Upper lobe of left lung (tissue), 6 donors: ENCODE measurements at regions not wholly inside any gene's neighbourhood (a gene's known extent, or its start where the extent isn't known, plus 50 kb on each side); places are given as distances from the start of the nearest gene placed in this dataset.

Experiments used
- ATAC-seq, 2 donors: fragments of 200-7000 bp; cut with Tn5 transposase; one replicate each; pipeline ENCODE4 v1.9.1; 2022; ENCODE audit warnings: mild to moderate bottlenecking in 2 of 2, moderate library complexity in 2 of 2; ENCODE audit not compliant: low FRiP score in 2 of 2
- DNase-seq, 2 donors: peaks; one replicate each; pipeline ENCODE4 v3.0.0-alpha.2; 2019 to 2020
- H3K27ac ChIP-seq, 4 donors: fragments of 200-600 bp; sonication (generic); one replicate each; pipeline ENCODE4 v1.5.1; 2016 to 2019
- H3K27me3 ChIP-seq, 4 donors: fragments of 200-600 bp; sonication (generic); one replicate each; pipeline ENCODE4 v1.5.1; 2017 to 2019
- H3K36me3 ChIP-seq, 4 donors: fragments of 200-600 bp; sonication (generic); one replicate each; pipeline ENCODE4 v1.5.1; 2016 to 2019
- H3K4me1 ChIP-seq, 4 donors: fragments of 200-600 bp; sonication (generic); one replicate each; pipeline ENCODE4 v1.5.1; 2018 to 2019
- H3K4me3 ChIP-seq, 4 donors: fragments of 200-600 bp; sonication (generic); one replicate each; pipeline ENCODE4 v1.5.1; 2017 to 2019; ENCODE audit warnings: mild to moderate bottlenecking in 2 of 4, moderate library complexity in 1 of 4
- H3K9me3 ChIP-seq, 4 donors: fragments of 200-600 bp; sonication (generic); one replicate each; pipeline ENCODE4 v1.5.1; 2018 to 2019
- EP300 ChIP-seq, 4 donors: sonication (generic); formaldehyde crosslinking; IDR thresholded peaks; one replicate each; pipeline ENCODE4 v1.5.1; 2017; ENCODE audit warnings: antibody characterized with exemption in 4 of 4, control low read depth in 2 of 4
- POLR2A ChIP-seq, 4 donors: fragments of 450-650 bp; IDR thresholded peaks; one replicate each; pipeline ENCODE4 v1.5.1; 2016 to 2017; ENCODE audit warnings: antibody characterized with exemption in 4 of 4, mild to moderate bottlenecking in 2 of 4
- POLR2AphosphoS5 ChIP-seq, 2 donors: sonication (generic); formaldehyde crosslinking; IDR thresholded peaks; one replicate each; pipeline ENCODE4 v1.5.1; 2017; ENCODE audit warnings: antibody characterized with exemption in 2 of 2
- WGBS, 2 donors: methylation state at CpG; one replicate each; pipeline ENCODE4 v1.1.5; 2017 to 2018; 5-methylcytosine and 5-hydroxymethylcytosine counted together
- TF ChIP-seq, protein P1 (sequence below), 6 experiments: fragments of 450-650 bp in 4 of 6; fragments of 200-600 bp in 2 of 6; sonication (generic) in 2 of 6; IDR thresholded peaks; one replicate each; pipeline ENCODE4 v1.5.1; 2016 to 2019; ENCODE audit warnings: antibody characterized with exemption in 6 of 6
- donor health status: DM: no; HTN: no; CAD: no; lungs with moderate emphysema.
- donor health status: DM: no; HTN: yes; CAD: no; lungs with severe emphysema.

DNA sequence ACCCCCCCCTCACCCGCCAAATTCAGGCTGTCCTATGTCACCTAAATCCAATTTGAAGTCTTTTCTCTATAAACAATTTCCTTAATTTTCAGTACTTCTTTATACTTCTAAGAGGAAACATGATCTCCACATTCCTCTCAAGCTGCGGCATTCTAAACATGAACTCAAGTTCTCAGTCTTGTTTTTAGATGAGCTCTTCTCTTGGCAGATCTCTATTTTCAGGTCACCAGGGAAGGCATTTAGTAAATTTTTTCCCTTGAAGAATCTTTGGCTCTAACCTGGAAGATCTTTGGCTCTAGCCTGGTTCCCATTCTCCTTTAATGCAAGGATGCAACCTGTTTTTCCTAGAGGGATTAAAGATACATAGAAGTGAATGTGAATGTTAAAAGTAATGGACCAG, 193.4 kb downstream of the ATG4C start:
- Histone ChIP-seq H3K4me1 (no peaks in the 10 kb centered on the region), H3K27me3 (no peaks in the 10 kb centered on the region), H3K36me3 (no peaks in the 10 kb centered on the region), H3K27ac (no peak overlapping the region), H3K9me3 (no peaks in the 10 kb centered on the region), H3K4me3 (no peak overlapping the region)
- DNase-seq = no peak
- 47 to 52% methylated on average over 2 of the region's 2 CpGs for WGBS, 2 donors
- TF ChIP-seq, protein P1, sequence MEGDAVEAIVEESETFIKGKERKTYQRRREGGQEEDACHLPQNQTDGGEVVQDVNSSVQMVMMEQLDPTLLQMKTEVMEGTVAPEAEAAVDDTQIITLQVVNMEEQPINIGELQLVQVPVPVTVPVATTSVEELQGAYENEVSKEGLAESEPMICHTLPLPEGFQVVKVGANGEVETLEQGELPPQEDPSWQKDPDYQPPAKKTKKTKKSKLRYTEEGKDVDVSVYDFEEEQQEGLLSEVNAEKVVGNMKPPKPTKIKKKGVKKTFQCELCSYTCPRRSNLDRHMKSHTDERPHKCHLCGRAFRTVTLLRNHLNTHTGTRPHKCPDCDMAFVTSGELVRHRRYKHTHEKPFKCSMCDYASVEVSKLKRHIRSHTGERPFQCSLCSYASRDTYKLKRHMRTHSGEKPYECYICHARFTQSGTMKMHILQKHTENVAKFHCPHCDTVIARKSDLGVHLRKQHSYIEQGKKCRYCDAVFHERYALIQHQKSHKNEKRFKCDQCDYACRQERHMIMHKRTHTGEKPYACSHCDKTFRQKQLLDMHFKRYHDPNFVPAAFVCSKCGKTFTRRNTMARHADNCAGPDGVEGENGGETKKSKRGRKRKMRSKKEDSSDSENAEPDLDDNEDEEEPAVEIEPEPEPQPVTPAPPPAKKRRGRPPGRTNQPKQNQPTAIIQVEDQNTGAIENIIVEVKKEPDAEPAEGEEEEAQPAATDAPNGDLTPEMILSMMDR (IDR thresholded peaks at IDR 0.05) = no peak
- no peak for TF ChIP-seq EP300 (IDR thresholded peaks at IDR 0.05)
- ATAC-seq = no peak

DNA sequence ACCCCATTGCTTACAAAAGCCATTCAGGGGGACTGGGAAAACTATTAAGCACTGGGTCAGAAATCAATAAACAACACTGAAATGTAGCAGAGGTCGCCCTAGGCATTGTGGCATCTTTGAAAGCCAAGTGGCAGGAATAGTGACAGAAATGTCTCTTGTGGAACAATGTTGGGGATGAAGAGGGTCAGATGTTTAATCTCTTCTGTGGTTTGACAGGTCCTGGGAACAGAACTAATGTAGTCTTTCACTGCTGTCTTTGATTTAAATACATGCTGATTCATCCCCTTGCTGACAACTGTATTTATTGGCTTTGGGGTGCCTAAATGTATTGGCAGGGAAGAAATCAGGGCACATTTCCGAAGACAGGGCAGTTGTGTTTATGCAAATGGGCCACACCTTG, 194.8 kb downstream of the ATG4C start:
- Histone ChIP-seq H3K27ac (no peak overlapping the region), H3K4me1 (no peaks in the 10 kb centered on the region), H3K27me3 (no peaks in the 10 kb centered on the region), H3K4me3 (no peak overlapping the region), H3K9me3 (no peaks in the 10 kb centered on the region), H3K36me3 (no peaks in the 10 kb centered on the region)
- WGBS, 2 donors = 62 to 82% methylated on average over 2 of the region's 2 CpGs
- TF ChIP-seq POLR2AphosphoS5 (IDR thresholded peaks at IDR 0.05) (no peak), EP300 (IDR thresholded peaks at IDR 0.05) (no peak), POLR2A (IDR thresholded peaks at IDR 0.05) (no peak)
- TF ChIP-seq, protein P1 (IDR thresholded peaks at IDR 0.05) = no peak
- DNase-seq = no peak
- ATAC-seq = no peak

- no peak overlapping the region for H3K27ac ChIP-seq
- 92 to 96% methylated on average over 5 of the region's 5 CpGs for WGBS, 2 donors
- no peak for DNase-seq
- no peaks in the 10 kb centered on the region for H3K9me3 ChIP-seq
- H3K4me1 ChIP-seq = no peaks in the 10 kb centered on the region
- no peak overlapping the region for H3K4me3 ChIP-seq
- H3K27me3 ChIP-seq = no peaks in the 10 kb centered on the region
- TF ChIP-seq POLR2A (IDR thresholded peaks at IDR 0.05) (no peak), EP300 (IDR thresholded peaks at IDR 0.05) (no peak), POLR2AphosphoS5 (IDR thresholded peaks at IDR 0.05) (no peak)
- TF ChIP-seq, protein P1 (IDR thresholded peaks at IDR 0.05) = no peak
- ATAC-seq = no peak
- no peaks in the 10 kb centered on the region for H3K36me3 ChIP-seq
Measured at GRCh38 chr1:62981434-62981833, 197.5 kb downstream of the ATG4C start.

DNA sequence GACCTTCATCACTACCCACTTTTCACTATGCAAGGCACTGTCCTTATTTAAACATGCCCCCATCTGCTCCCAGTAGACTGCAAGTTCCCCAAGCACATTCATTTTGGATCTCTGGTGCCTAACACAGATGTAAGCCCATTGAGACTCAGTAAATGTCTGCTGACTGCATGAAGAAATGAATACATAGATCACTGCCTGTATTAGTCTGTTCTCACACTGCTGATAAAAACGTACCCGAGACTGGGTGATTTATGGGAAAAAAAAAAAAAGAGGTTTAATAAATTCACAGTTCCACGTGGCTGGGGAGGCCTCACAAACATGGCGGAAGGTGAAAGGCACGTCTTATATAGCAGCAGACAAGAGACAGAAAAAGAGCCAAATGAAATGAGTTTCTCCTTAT, 204.9 kb downstream of the ATG4C start:
- no peak overlapping the region for H3K27ac ChIP-seq
- no peaks in the 10 kb centered on the region for H3K36me3 ChIP-seq
- no peak overlapping the region for H3K4me3 ChIP-seq
- WGBS, 2 donors = 74% methylated on average over 5 of the region's 5 CpGs
- no peak for TF ChIP-seq POLR2AphosphoS5 (IDR thresholded peaks at IDR 0.05)
- TF ChIP-seq POLR2A (IDR thresholded peaks at IDR 0.05) = no peak
- TF ChIP-seq, protein P1 (IDR thresholded peaks at IDR 0.05) = no peak
- TF ChIP-seq EP300 (IDR thresholded peaks at IDR 0.05) = no peak
- no peaks in the 10 kb centered on the region for H3K27me3 ChIP-seq
- H3K9me3 ChIP-seq = no peaks in the 10 kb centered on the region
- no peak for ATAC-seq
- no peaks in the 10 kb centered on the region for H3K4me1 ChIP-seq
- DNase-seq = no peak

DNA sequence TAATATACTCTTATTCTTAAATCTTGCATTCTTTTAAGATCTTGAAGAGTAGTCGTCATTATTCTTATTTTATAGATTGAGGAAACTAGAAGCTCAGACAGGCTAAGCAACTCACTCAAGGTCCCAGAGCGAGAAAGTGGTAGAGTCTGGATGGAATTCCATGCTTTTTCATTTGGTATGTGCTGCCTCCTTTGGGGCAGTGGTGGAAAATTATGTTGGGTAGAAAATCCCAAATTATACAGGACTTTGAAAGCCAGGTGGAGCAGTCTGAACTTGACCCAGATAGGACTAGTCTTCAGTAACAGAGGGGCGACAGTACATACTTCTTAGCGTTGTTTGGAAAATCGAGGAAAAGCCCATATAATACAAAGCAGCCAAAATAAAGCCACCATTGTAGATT, 205.6 kb downstream of the ATG4C start:
- Histone ChIP-seq H3K36me3 (no peaks in the 10 kb centered on the region), H3K27me3 (no peaks in the 10 kb centered on the region), H3K27ac (no peak overlapping the region), H3K4me3 (no peak overlapping the region), H3K9me3 (no peaks in the 10 kb centered on the region), H3K4me1 (no peaks in the 10 kb centered on the region)
- ATAC-seq (no peak), DNase-seq (no peak)
- TF ChIP-seq EP300 (IDR thresholded peaks at IDR 0.05) (no peak), POLR2A (IDR thresholded peaks at IDR 0.05) (no peak), POLR2AphosphoS5 (IDR thresholded peaks at IDR 0.05) (no peak)
- TF ChIP-seq, protein P1 (IDR thresholded peaks at IDR 0.05) = no peak
- WGBS, 2 donors = 85 to 88% methylated on average over 5 of the region's 5 CpGs
